K562 (cell line): ENCODE measurements at regions not wholly inside any gene's neighbourhood (a gene's known extent, or its start where the extent isn't known, plus 50 kb on each side); places are given as distances from the start of the nearest gene placed in this dataset.
A peak's percentile ranks its signal among the peaks of the same experiment; 100 is the strongest.

ENCODE experiments used
- ATAC-seq: fragments of 200-7000 bp; cut with Tn5 transposase; 3 replicates; pipeline ENCODE4 v1.9.1; 2020; ENCODE audit warnings: moderate library complexity
- BruUV-seq: library from RNA; stranded (reverse); fragments of 400-500 nt; replicated peaks from 2 replicates; lab custom pipeline; 2021; lab: Mats Ljungman, UMichigan
- CTCF ChIA-PET: fragments of 300-600 bp; formaldehyde crosslinking; extraction: SDS; loops from one replicate; lab custom pipeline; 2021; ENCODE audit warnings: low intra/inter-chr PET ratio; lab: Yijun Ruan, JAX
- POLR2A ChIA-PET: fragments of 300-600, 350-650 bp; sonication (Branson Sonifier 250); formaldehyde crosslinking; extraction: SDS; loops from one replicate; lab custom pipeline; 2021; ENCODE audit warnings: antibody characterized with exemption, inconsistent platforms; lab: Yijun Ruan, JAX
- DNase-seq, 4 experiments: peaks; one replicate each; pipeline versions ENCODE4 v3.0.0 to v3.0.0-alpha.2; 2011 to 2018; ENCODE audit warnings: low spot score in 3 of 4, mixed read lengths in 3 of 4; ENCODE audit errors: extremely low read depth in 1 of 4
- FAIRE-seq: peaks from 2 replicates; lab custom pipeline; 2011; peaks lifted over from hg19 to GRCh38; lab: Jason Lieb, UNC
- H2AFZ ChIP-seq: 2 replicates; pipeline ENCODE4 v1.6.0; 2011; ENCODE audit warnings: low read depth, low read length, control low read depth, inconsistent platforms
- H3K27ac ChIP-seq: fragments of 200-600 bp; 3 replicates; pipeline ENCODE4 v1.8.0; 2011; ENCODE audit warnings: low read depth, mild to moderate bottlenecking, control low read depth, inconsistent platforms, low read length, moderate library complexity, mixed read lengths; ENCODE audit errors: extremely low read depth
- H3K27me3 ChIP-seq, 2 experiments: fragments of 300-600 bp in 1 of 2; 2 replicates in 1 of 2; 3 replicates in 1 of 2; pipeline versions ENCODE4 v1.6.0 to v1.8.0; 2011; ENCODE audit warnings: inconsistent platforms in 2 of 2, low read length in 2 of 2, mild to moderate bottlenecking in 1 of 2, mixed read lengths in 1 of 2, moderate library complexity in 1 of 2; ENCODE audit not compliant: control insufficient read depth in 2 of 2, insufficient read depth in 2 of 2
- H3K36me3 ChIP-seq: fragments of 300-600 bp; 3 replicates; pipeline ENCODE4 v1.8.0; 2011; ENCODE audit warnings: mild to moderate bottlenecking, low read length, inconsistent platforms; ENCODE audit not compliant: control insufficient read depth, insufficient read depth
- H3K4me1 ChIP-seq, 2 experiments: fragments of 200-600 bp in 1 of 2; replicated peaks in 1 of 2; 2 replicates in 1 of 2; 3 replicates in 1 of 2; pipeline versions ENCODE4 v1.5.1 to v1.8.0; 2011; ENCODE audit warnings: inconsistent platforms in 2 of 2, low read length in 2 of 2, mild to moderate bottlenecking in 1 of 2, mixed read lengths in 1 of 2, moderate library complexity in 1 of 2; ENCODE audit not compliant: control insufficient read depth in 2 of 2, insufficient read depth in 2 of 2
- H3K4me2 ChIP-seq: 2 replicates; pipeline ENCODE4 v1.6.1; 2011; ENCODE audit warnings: low read length, control low read depth, inconsistent platforms, mixed read lengths; ENCODE audit not compliant: insufficient read depth
- H3K4me3 ChIP-seq: fragments of 200-600 bp; sonication (generic), shearing (Covaris generic); 2 replicates; pipeline ENCODE4 v1.5.1; 2016; ENCODE audit warnings: control low read depth, inconsistent platforms
- H3K79me2 ChIP-seq: fragments of 200-600 bp; 3 replicates; pipeline ENCODE4 v1.8.0; 2011; ENCODE audit warnings: low read length, inconsistent platforms; ENCODE audit not compliant: control insufficient read depth, insufficient read depth
- H3K9ac ChIP-seq, 2 experiments: 2 replicates each; pipeline versions ENCODE4 v1.6.0 to v1.6.1; 2011; ENCODE audit warnings: low read depth in 2 of 2, low read length in 2 of 2, control low read depth in 1 of 2, inconsistent platforms in 1 of 2, mild to moderate bottlenecking in 1 of 2, mixed read lengths in 1 of 2; ENCODE audit not compliant: insufficient read depth in 1 of 2
- H3K9me1 ChIP-seq: one replicate; pipeline ENCODE4 v1.6.0; 2011; ENCODE audit warnings: inconsistent platforms, mild to moderate bottlenecking, low read length, moderate library complexity; ENCODE audit not compliant: control insufficient read depth, insufficient read depth
- H3K9me3 ChIP-seq: replicated peaks from 2 replicates; pipeline ENCODE4 v1.5.1; 2011; ENCODE audit warnings: low read depth, low read length, inconsistent platforms; ENCODE audit not compliant: control insufficient read depth, insufficient read depth
- H4K20me1 ChIP-seq: replicated peaks from 2 replicates; pipeline ENCODE4 v1.6.1; 2011; ENCODE audit warnings: low read length, inconsistent platforms, mixed read lengths; ENCODE audit not compliant: control insufficient read depth, insufficient read depth
- HBP1 ChIP-seq: fragments of 450-650 bp; formaldehyde crosslinking; IDR thresholded peaks from 2 replicates; pipeline ENCODE4 v1.4.0; 2022; ENCODE audit warnings: missing genetic modification characterization
- IRF2 ChIP-seq: sonication (generic); formaldehyde crosslinking; IDR thresholded peaks from 2 replicates; pipeline ENCODE4 v1.8.1; 2022; ENCODE audit warnings: mild to moderate bottlenecking, missing genetic modification reagents
- MAFK ChIP-seq: IDR thresholded peaks from 2 replicates; pipeline ENCODE4 v1.6.1; 2011; ENCODE audit warnings: low read length, improper control_type of control experiment
- PHTF2 ChIP-seq: fragments of 250-450 bp; sonication (Bioruptor Pico); IDR thresholded peaks from 2 replicates; pipeline ENCODE4 v1.5.0; 2021; ENCODE audit warnings: mild to moderate bottlenecking
- ZNF408 ChIP-seq: fragments of 250-450 bp; sonication (Bioruptor Pico); IDR thresholded peaks from 2 replicates; pipeline ENCODE4 v1.4.0; 2020; ENCODE audit warnings: low read depth, mild to moderate bottlenecking, moderate library complexity
- WGBS: fragments of 100-300 bp; shearing (Covaris generic); methylation state at CpG from one replicate; pipeline ENCODE4 v1.1.6; 2016; ENCODE audit warnings: low coverage, mixed read lengths; ENCODE audit not compliant: insufficient coverage; ENCODE audit errors: missing lambda C conversion rate; 5-methylcytosine and 5-hydroxymethylcytosine counted together
- in situ Hi-C: fragments of 300-500 bp; cut with MboI; formaldehyde crosslinking; loops from 4 replicates; pipeline ENCODE4 v1.15.0; 2018; ENCODE audit warnings: inconsistent platforms, mixed read lengths
- intact Hi-C: fragments of 100-400 bp; cut with micrococcal nuclease; formaldehyde crosslinking; loops from 2 replicates; pipeline ENCODE4 v1.14.2; 2022
- TF ChIP-seq, protein P1 (sequence below), 2 experiments: fragments of 450-650 bp; IDR thresholded peaks; 2 replicates each; pipeline ENCODE4 v1.6.1; 2016

DNA sequence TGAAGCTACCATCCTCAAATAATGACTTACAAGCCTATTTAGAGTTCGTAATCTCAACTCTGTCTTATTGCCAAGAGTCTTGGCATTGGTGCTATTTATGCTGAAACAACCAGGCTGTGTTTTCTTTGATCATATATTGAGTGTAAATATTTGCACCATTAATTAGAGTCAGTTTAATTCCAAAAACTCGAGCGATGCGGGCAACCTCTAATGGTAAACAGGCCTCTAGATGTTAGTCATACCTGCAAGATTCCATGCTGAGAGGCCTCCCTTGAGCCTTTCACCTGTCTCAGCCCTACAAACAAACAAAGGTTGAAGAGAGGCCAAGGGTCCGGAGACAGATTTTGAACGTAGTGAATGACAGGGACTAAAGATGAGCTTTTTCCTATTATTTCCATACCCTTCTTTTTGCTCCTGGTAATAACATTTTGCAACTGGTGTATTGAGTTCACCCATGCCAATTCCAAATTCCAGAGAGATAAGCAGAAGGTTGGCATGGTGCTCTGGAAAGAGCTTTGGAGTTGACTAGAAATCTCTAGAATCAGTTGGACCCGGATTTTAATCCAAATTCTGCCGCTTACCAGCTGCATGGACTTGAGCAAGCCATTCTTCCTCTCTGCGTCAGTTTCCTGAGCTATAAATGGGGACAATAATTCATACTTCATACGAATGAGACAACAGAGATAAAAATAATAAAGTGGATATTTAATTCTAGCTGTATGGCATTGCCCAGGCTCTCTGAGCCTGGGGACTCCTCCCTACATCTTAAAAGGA, 99.1 kb upstream of the ANO1 start:
- in situ Hi-C loops (no loop called here), intact Hi-C loops (no loop called here)
- H3K9me3 ChIP-seq: no peaks in the 10 kb centered on the region
- ChIA-PET POLR2A (interaction anchor here (0.7 to 1.6 kb wide), 3 partner anchors 10 to 42 kb away, joined by 3 to 5 read pairs (median 3); no protein-coding TSS in a partner anchor), CTCF (no interaction called here)
- BruUV-seq: no TSS peak
- H3K27ac ChIP-seq: no peak overlapping the region
- FAIRE-seq: no peak
- peaks cover 3% of the 10 kb centered on the region; the same call in 1 of the 2 replicates for H4K20me1 ChIP-seq
- H2AFZ ChIP-seq: peak overlapping the region; percentile 66
- H3K36me3 ChIP-seq: no peaks in the 10 kb centered on the region
- H3K4me1 ChIP-seq: peaks cover 15 to 48% of the 10 kb centered on the region in 2 experiments; a peak in 4 of 5 replicates
- 38% methylated on average over 10 of the region's 10 CpGs for WGBS
- H3K79me2 ChIP-seq: no peaks in the 10 kb centered on the region
- TF ChIP-seq, protein P1, sequence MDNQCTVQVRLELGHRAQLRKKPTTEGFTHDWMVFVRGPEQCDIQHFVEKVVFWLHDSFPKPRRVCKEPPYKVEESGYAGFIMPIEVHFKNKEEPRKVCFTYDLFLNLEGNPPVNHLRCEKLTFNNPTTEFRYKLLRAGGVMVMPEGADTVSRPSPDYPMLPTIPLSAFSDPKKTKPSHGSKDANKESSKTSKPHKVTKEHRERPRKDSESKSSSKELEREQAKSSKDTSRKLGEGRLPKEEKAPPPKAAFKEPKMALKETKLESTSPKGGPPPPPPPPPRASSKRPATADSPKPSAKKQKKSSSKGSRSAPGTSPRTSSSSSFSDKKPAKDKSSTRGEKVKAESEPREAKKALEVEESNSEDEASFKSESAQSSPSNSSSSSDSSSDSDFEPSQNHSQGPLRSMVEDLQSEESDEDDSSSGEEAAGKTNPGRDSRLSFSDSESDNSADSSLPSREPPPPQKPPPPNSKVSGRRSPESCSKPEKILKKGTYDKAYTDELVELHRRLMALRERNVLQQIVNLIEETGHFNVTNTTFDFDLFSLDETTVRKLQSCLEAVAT (IDR thresholded peaks at IDR 0.05): no peak
- TF ChIP-seq HBP1 (CRISPR knock-in tag) (no peak), ZNF408 (CRISPR knock-in tag) (no peak), IRF2 (CRISPR knock-in tag) (no peak), MAFK (no peak), PHTF2 (CRISPR knock-in tag) (no peak)
- TF ChIP-seq, all 486 proteins: peak for 0
- H3K4me3 ChIP-seq: no peak overlapping the region
- H3K27me3 ChIP-seq: peaks cover 0 to under 1% of the 10 kb centered on the region in 2 experiments; a peak in 1 of 5 replicates
- H3K4me2 ChIP-seq: no peak overlapping the region
- ATAC-seq: no peak
- no peaks in the 10 kb centered on the region for H3K9me1 ChIP-seq
- H3K9ac ChIP-seq: no peak overlapping the region
- no peak for DNase-seq
